Ascending aorta (tissue), 2 donors: ENCODE measurements at regions not wholly inside any gene's neighbourhood (a gene's known extent, or its start where the extent isn't known, plus 50 kb on each side); places are given as distances from the start of the nearest gene placed in this dataset.

ENCODE experiments used
- DNase-seq, 2 donors: peaks; one replicate each; pipeline ENCODE4 v3.0.0-alpha.2; 2019; ENCODE audit warnings: low spot score in 2 of 2
- H3K27ac ChIP-seq, 2 donors: fragments of 200-600 bp; sonication (generic); one replicate each; pipeline ENCODE4 v1.5.1; 2016 to 2017; ENCODE audit warnings: mild to moderate bottlenecking in 1 of 2
- H3K27me3 ChIP-seq: fragments of 200-600 bp; sonication (generic); one replicate; pipeline ENCODE4 v1.5.1; 2017
- H3K36me3 ChIP-seq, 2 donors: fragments of 200-600 bp; sonication (generic); one replicate each; pipeline ENCODE4 v1.5.1; 2016
- H3K4me1 ChIP-seq, 2 donors: fragments of 200-600 bp; sonication (generic); one replicate each; pipeline ENCODE4 v1.5.1; 2016 to 2017; ENCODE audit warnings: mild to moderate bottlenecking in 1 of 2
- H3K4me3 ChIP-seq, 2 donors: fragments of 200-600 bp; sonication (generic); one replicate each; pipeline ENCODE4 v1.5.1; 2016 to 2017; ENCODE audit warnings: mild to moderate bottlenecking in 1 of 2
- H3K9me3 ChIP-seq, 2 donors: fragments of 200-600 bp; sonication (generic); one replicate each; pipeline ENCODE4 v1.5.1; 2016
- intact Hi-C: fragments of 100-400 bp; cut with DNase I; formaldehyde crosslinking; loops from one replicate; pipeline ENCODE4 v1.15.1; 2023
- TF ChIP-seq, protein P1 (sequence below), 3 experiments: fragments of 200-600 bp in 2 of 3; fragments of 450-650 bp in 1 of 3; sonication (generic) in 2 of 3; IDR thresholded peaks; one replicate each; pipeline ENCODE4 v1.5.1; 2016 to 2019; ENCODE audit warnings: antibody characterized with exemption in 3 of 3, mild to moderate bottlenecking in 1 of 3, moderate library complexity in 1 of 3

DNA sequence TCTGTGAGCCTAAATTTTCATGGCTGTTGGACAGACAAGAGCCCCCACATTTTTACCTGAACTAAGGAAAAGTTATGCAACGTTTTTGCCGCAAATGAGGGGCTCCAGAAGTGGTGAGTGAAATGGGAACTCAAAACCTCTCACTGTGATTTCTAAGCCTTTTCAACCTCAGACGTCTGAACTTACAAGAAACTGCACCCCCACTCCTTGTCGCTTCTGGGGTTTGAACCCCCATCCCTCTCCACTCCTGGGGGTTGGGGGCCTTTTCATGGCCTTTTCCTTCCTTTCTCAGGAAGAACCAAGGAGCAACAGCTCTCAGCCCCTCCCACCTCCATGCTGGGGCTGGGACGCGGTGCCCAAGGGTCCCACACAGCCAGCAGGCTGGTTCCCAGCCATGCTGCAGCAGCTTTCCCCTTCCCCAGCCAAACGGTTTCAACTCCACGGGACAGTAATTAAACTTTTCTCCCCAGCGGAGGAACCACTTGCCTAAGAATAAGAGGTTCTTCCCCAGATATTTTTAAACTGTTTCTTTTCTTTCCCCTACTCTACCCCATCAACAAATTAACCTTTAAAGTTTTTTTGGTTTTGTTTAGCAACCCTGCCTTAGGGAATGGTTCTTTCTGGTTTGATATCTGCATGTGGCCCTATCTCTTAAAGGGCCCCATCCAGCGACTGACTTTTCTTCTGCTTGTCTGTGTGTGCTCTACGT is 387.6 kb upstream of the CBLB start:
- Histone ChIP-seq H3K27me3 (no peaks in the 10 kb centered on the region), H3K4me3 (no peak overlapping the region), H3K36me3 (no peaks in the 10 kb centered on the region), H3K9me3 (no peaks in the 10 kb centered on the region), H3K27ac (no peak overlapping the region), H3K4me1 (no peaks in the 10 kb centered on the region)
- TF ChIP-seq, protein P1, sequence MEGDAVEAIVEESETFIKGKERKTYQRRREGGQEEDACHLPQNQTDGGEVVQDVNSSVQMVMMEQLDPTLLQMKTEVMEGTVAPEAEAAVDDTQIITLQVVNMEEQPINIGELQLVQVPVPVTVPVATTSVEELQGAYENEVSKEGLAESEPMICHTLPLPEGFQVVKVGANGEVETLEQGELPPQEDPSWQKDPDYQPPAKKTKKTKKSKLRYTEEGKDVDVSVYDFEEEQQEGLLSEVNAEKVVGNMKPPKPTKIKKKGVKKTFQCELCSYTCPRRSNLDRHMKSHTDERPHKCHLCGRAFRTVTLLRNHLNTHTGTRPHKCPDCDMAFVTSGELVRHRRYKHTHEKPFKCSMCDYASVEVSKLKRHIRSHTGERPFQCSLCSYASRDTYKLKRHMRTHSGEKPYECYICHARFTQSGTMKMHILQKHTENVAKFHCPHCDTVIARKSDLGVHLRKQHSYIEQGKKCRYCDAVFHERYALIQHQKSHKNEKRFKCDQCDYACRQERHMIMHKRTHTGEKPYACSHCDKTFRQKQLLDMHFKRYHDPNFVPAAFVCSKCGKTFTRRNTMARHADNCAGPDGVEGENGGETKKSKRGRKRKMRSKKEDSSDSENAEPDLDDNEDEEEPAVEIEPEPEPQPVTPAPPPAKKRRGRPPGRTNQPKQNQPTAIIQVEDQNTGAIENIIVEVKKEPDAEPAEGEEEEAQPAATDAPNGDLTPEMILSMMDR (IDR thresholded peaks at IDR 0.05), result no peak
- no peak for DNase-seq
- intact Hi-C loops, result no loop called here

DNA sequence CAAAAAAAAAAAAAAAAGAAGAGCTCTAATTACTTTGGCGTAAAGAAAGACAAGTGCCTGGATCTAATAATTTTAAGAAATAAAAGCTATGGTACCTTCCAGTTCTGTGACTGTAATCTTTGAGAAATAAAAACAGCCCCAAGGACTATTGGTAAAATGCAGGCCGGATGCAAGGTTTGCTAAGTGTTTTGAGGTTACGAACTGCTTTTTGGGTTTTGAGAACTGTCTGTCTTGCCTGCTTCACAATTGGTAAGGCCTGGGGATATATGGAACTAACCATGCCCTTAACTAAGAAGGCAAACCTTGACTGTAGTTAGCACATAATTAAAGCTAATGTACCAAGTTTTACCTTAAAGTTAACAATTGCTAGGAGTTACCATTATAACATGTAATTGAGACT is 388.4 kb upstream of the CBLB start:
- H3K36me3 ChIP-seq, result no peaks in the 10 kb centered on the region
- intact Hi-C loops, result no loop called here
- DNase-seq, result no peak
- no peaks in the 10 kb centered on the region for H3K9me3 ChIP-seq
- H3K27me3 ChIP-seq, result no peaks in the 10 kb centered on the region
- H3K4me1 ChIP-seq, result no peaks in the 10 kb centered on the region
- TF ChIP-seq, protein P1 (IDR thresholded peaks at IDR 0.05), result no peak
- H3K27ac ChIP-seq, result no peak overlapping the region
- H3K4me3 ChIP-seq, result no peak overlapping the region

DNA sequence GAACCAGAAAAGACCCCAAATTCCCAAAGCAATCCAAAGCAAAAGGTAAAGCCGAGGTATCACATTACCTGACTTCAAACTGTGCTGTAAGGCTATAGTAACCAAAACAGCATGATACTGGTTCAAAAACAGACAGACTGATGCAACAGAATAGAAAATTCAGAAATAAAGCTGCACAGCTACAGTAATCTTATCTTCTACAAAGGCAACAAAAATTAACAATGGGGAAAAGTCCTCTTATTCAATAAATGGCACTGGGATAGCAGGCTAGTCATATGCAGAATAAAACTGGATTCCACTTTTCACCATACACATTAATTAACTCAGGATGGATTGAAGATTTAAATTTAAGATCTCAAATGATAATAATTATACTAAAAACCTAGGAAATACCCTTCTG is 392.6 kb upstream of the CBLB start:
- TF ChIP-seq, protein P1 (IDR thresholded peaks at IDR 0.05), result no peak
- Histone ChIP-seq H3K36me3 (no peaks in the 10 kb centered on the region), H3K4me1 (no peaks in the 10 kb centered on the region), H3K4me3 (no peak overlapping the region), H3K27ac (no peak overlapping the region), H3K9me3 (no peaks in the 10 kb centered on the region), H3K27me3 (no peaks in the 10 kb centered on the region)
- intact Hi-C loops, result no loop called here
- DNase-seq, result no peak

DNA sequence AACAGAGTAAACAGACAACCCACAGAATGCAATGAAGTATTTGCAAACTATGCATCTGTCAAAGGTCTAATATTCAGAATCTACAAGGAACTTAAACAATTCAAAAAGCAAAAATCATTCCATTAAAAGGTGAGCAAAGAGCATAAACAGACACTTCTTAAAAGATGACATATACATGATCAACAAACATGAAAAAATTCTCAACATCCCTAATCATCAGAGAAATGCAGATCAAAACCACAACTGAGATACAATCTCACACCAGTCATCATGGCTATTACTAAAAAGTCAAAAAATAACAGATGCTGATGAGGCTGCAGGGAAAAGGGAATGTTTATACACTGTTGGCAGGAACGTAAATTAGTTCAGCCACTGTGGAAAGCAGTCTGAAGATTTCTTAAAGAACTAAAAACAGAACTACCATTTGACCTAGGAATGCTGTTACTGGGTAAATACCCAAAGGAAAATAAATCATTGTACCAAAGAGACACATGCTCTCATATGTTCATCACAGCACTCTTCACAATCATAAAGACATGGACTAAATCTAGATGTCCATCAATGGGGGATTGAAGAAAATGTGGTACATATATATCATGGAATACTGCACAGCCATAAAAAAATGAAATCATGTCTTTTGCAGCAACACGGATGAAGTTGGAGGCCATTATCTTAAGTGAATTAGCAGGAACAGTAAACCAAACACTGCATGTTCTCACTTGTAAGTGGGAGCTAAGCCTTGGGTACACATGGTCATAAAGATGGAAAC is 393.3 kb upstream of the CBLB start:
- no peaks in the 10 kb centered on the region for H3K4me1 ChIP-seq
- H3K4me3 ChIP-seq, result no peak overlapping the region
- no peaks in the 10 kb centered on the region for H3K9me3 ChIP-seq
- H3K36me3 ChIP-seq, result no peaks in the 10 kb centered on the region
- no peak overlapping the region for H3K27ac ChIP-seq
- H3K27me3 ChIP-seq, result no peaks in the 10 kb centered on the region
- DNase-seq, result no peak
- intact Hi-C loops, result no loop called here
- TF ChIP-seq, protein P1 (IDR thresholded peaks at IDR 0.05), result no peak

DNA sequence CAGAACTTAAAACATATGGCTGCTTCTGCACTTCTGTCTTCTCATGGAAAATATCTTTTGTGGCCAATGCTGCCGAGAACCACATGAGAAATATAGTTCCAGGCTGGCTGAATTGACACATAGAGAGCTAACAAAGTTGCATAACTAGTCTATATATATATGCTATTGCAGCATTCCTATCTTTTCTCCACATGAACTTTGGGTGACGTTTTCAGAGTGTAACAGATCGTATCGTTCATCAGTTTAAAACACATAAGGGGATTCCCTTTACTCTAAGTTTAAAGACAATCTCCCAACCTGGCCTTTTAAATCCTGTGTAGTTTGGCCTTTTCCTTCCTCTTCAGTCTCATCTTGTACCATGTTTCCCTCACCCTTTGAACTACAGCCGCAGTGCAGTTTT is 394.2 kb upstream of the CBLB start:
- Histone ChIP-seq H3K4me1 (no peaks in the 10 kb centered on the region), H3K9me3 (no peaks in the 10 kb centered on the region), H3K4me3 (no peak overlapping the region), H3K27ac (no peak overlapping the region), H3K36me3 (no peaks in the 10 kb centered on the region), H3K27me3 (no peaks in the 10 kb centered on the region)
- TF ChIP-seq, protein P1 (IDR thresholded peaks at IDR 0.05), result no peak
- DNase-seq, result no peak
- intact Hi-C loops, result no loop called here
